Activated B cell treated with CpG ODN at 0.5 μM for 24 hours (primary cell): ENCODE measurements at regions not wholly inside any gene's neighbourhood (a gene's known extent, or its start where the extent isn't known, plus 50 kb on each side); places are given as distances from the start of the nearest gene placed in this dataset.

Experiments
- ATAC-seq: fragments of 200-7000 bp; cut with Tn5 transposase; one replicate; pipeline ENCODE4 v1.10.0; 2021; ENCODE audit warnings: low read depth, mild to moderate bottlenecking, moderate library complexity
- CTCF ChIA-PET: fragments of 350-600 bp; sonication (Branson Sonifier 250); formaldehyde crosslinking; loops from one replicate; lab custom pipeline; 2021; ENCODE audit warnings: antibody characterized with exemption; lab: Charles Lee
- POLR2A ChIA-PET: fragments of 350-600 bp; sonication (Branson Sonifier 250); formaldehyde crosslinking; loops from one replicate; lab custom pipeline; 2021; ENCODE audit warnings: antibody characterized with exemption; lab: Charles Lee
- DNase-seq: peaks from one replicate; pipeline ENCODE4 v3.0.0; 2022
- H3K27ac Mint-ChIP-seq: one replicate; pipeline ENCODE4 v1.8.0; 2020; ENCODE audit warnings: mixed read lengths
- H3K27me3 Mint-ChIP-seq: one replicate; pipeline ENCODE4 v1.8.0; 2021; ENCODE audit warnings: mixed read lengths
- H3K36me3 Mint-ChIP-seq: one replicate; pipeline ENCODE4 v1.8.0; 2021; ENCODE audit warnings: low read depth, mixed read lengths
- H3K4me1 Mint-ChIP-seq: one replicate; pipeline ENCODE4 v1.8.0; 2021; ENCODE audit warnings: mixed read lengths
- H3K4me3 Mint-ChIP-seq: one replicate; pipeline ENCODE4 v1.8.0; 2020; ENCODE audit warnings: mild to moderate bottlenecking, mixed read lengths
- H3K9me3 Mint-ChIP-seq: one replicate; pipeline ENCODE4 v1.8.0; 2020; ENCODE audit warnings: mixed read lengths
- CTCF ChIP-seq: fragments of 200-600 bp; IDR thresholded peaks from one replicate; pipeline ENCODE4 v1.8.0; 2022; ENCODE audit warnings: antibody characterized with exemption, mild to moderate bottlenecking
- intact Hi-C: fragments of 100-400 bp; cut with micrococcal nuclease; formaldehyde crosslinking; loops from one replicate; pipeline ENCODE4 v1.15.1; 2024

- POLR2A ChIA-PET = no interaction called here
- DNase-seq (no peak), ATAC-seq (no peak)
- Mint-ChIP-seq H3K9me3 (no peaks in the 10 kb centered on the region), H3K4me3 (no peak overlapping the region), H3K27ac (no peak overlapping the region), H3K36me3 (no peaks in the 10 kb centered on the region), H3K27me3 (peaks cover 5% of the 10 kb centered on the region), H3K4me1 (no peaks in the 10 kb centered on the region)
- CTCF ChIA-PET = interaction anchor here (1.6 kb wide), 1 partner anchor 11 kb away, joined by 10 read pairs; no protein-coding TSS in a partner anchor
- no peak for TF ChIP-seq CTCF
- intact Hi-C loops = no loop called here
Observed at GRCh38 chr5:158064334-158065123, 205.6 kb upstream of the CLINT1 start.

GRCh38 chr5:158063052-158063451 lies 204.1 kb upstream of the CLINT1 start:
- no peak for TF ChIP-seq CTCF
- H3K4me1 Mint-ChIP-seq = no peaks in the 10 kb centered on the region
- CTCF ChIA-PET = interaction anchor here (0.7 to 1.6 kb wide), 2 partner anchors 13 to 233 kb away, joined by 4 to 8 read pairs; no protein-coding TSS in a partner anchor
- no peak overlapping the region for H3K4me3 Mint-ChIP-seq
- no peaks in the 10 kb centered on the region for H3K36me3 Mint-ChIP-seq
- DNase-seq (no peak), ATAC-seq (no peak)
- H3K27me3 Mint-ChIP-seq = peaks cover 9% of the 10 kb centered on the region
- no peaks in the 10 kb centered on the region for H3K9me3 Mint-ChIP-seq
- POLR2A ChIA-PET = interaction anchor here (0.7 kb wide), 1 partner anchor 280 kb away, joined by 4 read pairs; no protein-coding TSS in a partner anchor
- H3K27ac Mint-ChIP-seq = no peak overlapping the region
- intact Hi-C loops = no loop called here

- no peak overlapping the region for H3K4me3 Mint-ChIP-seq
Observed at GRCh38 chr5:158061451-158061850, 202.5 kb upstream of the CLINT1 start.

GRCh38 chr5:158060212-158060611 lies 201.3 kb upstream of the CLINT1 start:
- ChIA-PET POLR2A (no interaction called here), CTCF (interaction anchor here (1.0 to 1.9 kb wide), 2 partner anchors 15 kb away, joined by 3 to 7 read pairs; no protein-coding TSS in a partner anchor)
- Mint-ChIP-seq H3K36me3 (no peaks in the 10 kb centered on the region), H3K4me1 (no peaks in the 10 kb centered on the region), H3K4me3 (no peak overlapping the region), H3K27ac (no peak overlapping the region), H3K27me3 (peaks cover 15% of the 10 kb centered on the region), H3K9me3 (no peaks in the 10 kb centered on the region)
- TF ChIP-seq CTCF = no peak
- no peak for DNase-seq
- intact Hi-C loops = no loop called here
- ATAC-seq = no peak

More at GRCh38 chr5:158061451-158061850, 202.5 kb upstream of the CLINT1 start:
- ChIA-PET POLR2A (no interaction called here), CTCF (interaction anchor here (1.0 kb wide), 1 partner anchor 13 kb away, joined by 3 read pairs; no protein-coding TSS in a partner anchor)
- Mint-ChIP-seq H3K27ac (no peak overlapping the region), H3K4me1 (no peaks in the 10 kb centered on the region), H3K27me3 (peaks cover 12% of the 10 kb centered on the region), H3K36me3 (no peaks in the 10 kb centered on the region), H3K9me3 (no peaks in the 10 kb centered on the region)
- no peak for TF ChIP-seq CTCF
- ATAC-seq (no peak), DNase-seq (no peak)
- intact Hi-C loops = no loop called here
